DOHH2 (cell line): ENCODE measurements at regions not wholly inside any gene's neighbourhood (a gene's known extent, or its start where the extent isn't known, plus 50 kb on each side); places are given as distances from the start of the nearest gene placed in this dataset.

Experiments
- H3F3A ChIP-seq: fragments of 200-600 bp; sonication (generic), shearing (Covaris generic); 2 replicates; pipeline ENCODE4 v1.6.0; 2016; ENCODE audit warnings: antibody characterized with exemption, mild to moderate bottlenecking; ENCODE audit not compliant: control insufficient read depth, insufficient read depth
- H3K27ac ChIP-seq: fragments of 200-600 bp; sonication (generic); 2 replicates; pipeline ENCODE4 v1.5.1; 2014; ENCODE audit warnings: low read depth, mild to moderate bottlenecking, low read length, moderate library complexity
- H3K27me3 ChIP-seq: fragments of 200-600 bp; sonication (generic); 2 replicates; pipeline ENCODE4 v1.6.1; 2014; ENCODE audit warnings: mild to moderate bottlenecking, low read length, mixed read lengths; ENCODE audit not compliant: control insufficient read depth
- H3K36me3 ChIP-seq: fragments of 200-600 bp; sonication (generic); 2 replicates; pipeline ENCODE4 v1.6.1; 2014; ENCODE audit warnings: mild to moderate bottlenecking, low read length, moderate library complexity, mixed read lengths; ENCODE audit not compliant: control insufficient read depth
- H3K4me1 ChIP-seq: fragments of 200-600 bp; sonication (generic); 2 replicates; pipeline ENCODE4 v1.6.1; 2014; ENCODE audit warnings: mild to moderate bottlenecking, low read length, mixed read lengths; ENCODE audit not compliant: control insufficient read depth
- H3K4me2 ChIP-seq: fragments of 200-600 bp; sonication (generic); 2 replicates; pipeline ENCODE4 v1.6.0; 2014; ENCODE audit warnings: mild to moderate bottlenecking, low read length, moderate library complexity
- H3K4me3 ChIP-seq: fragments of 200-600 bp; sonication (generic); 2 replicates; pipeline ENCODE4 v1.5.1; 2014; ENCODE audit warnings: mild to moderate bottlenecking, low read length, mixed read lengths
- H3K79me2 ChIP-seq: fragments of 200-600 bp; sonication (generic); 2 replicates; pipeline ENCODE4 v1.6.1; 2014; ENCODE audit warnings: mild to moderate bottlenecking, low read length, mixed read lengths; ENCODE audit not compliant: control insufficient read depth
- H3K9me2 ChIP-seq: fragments of 200-600 bp; sonication (generic); replicated peaks from 2 replicates; pipeline ENCODE4 v1.6.1; 2014; ENCODE audit warnings: mild to moderate bottlenecking, low read length, mixed read lengths; ENCODE audit not compliant: control insufficient read depth
- H3K9me3 ChIP-seq: fragments of 200-600 bp; sonication (generic); 2 replicates; pipeline ENCODE4 v1.6.1; 2014; ENCODE audit warnings: antibody characterized with exemption, low read length, mixed read lengths; ENCODE audit not compliant: control insufficient read depth, insufficient read depth
- H4K20me1 ChIP-seq: fragments of 200-600 bp; sonication (generic); 2 replicates; pipeline ENCODE4 v1.6.0; 2014; ENCODE audit warnings: low read depth, mild to moderate bottlenecking, antibody characterized with exemption, low read length, moderate library complexity; ENCODE audit not compliant: control insufficient read depth, insufficient read depth
- EZH2phosphoT487 ChIP-seq: fragments of 200-600 bp; sonication (generic); IDR thresholded peaks from 2 replicates; pipeline ENCODE4 v1.6.1; 2017; ENCODE audit warnings: borderline replicate concordance, mild to moderate bottlenecking, antibody characterized with exemption, low read length, moderate library complexity, mixed read lengths
- TF ChIP-seq, protein P1 (sequence below): fragments of 200-600 bp; sonication (generic); IDR thresholded peaks from one replicate; pipeline ENCODE4 v1.5.1; 2014; ENCODE audit warnings: antibody characterized with exemption, mild to moderate bottlenecking, low read depth, low read length; ENCODE audit not compliant: poor library complexity, severe bottlenecking

DNA sequence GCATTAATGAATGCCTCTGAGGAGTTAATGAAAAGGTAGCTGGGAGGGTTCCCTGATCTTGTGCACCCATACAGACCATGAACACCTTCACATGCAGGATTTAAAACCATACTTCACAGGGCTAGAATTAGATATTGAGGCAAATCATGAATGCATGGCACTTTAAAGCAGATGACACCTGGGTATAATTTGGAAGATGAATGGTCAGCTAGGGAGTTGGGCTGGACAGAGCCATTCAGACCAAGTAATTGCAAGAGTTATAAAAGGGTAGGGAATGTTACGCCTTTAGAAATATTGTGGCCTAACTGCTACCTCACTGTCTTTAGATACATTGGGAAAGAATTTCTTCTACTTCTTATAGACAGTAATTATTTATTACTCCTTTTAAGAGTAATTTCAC, 89.1 kb upstream of the ZNF827 start:
- H3F3A ChIP-seq, result 0 out of 2 replicates have a peak, but pooled peaks cover 3% of the 10 kb centered on the region
- no peak for TF ChIP-seq EZH2phosphoT487
- TF ChIP-seq, protein P1, sequence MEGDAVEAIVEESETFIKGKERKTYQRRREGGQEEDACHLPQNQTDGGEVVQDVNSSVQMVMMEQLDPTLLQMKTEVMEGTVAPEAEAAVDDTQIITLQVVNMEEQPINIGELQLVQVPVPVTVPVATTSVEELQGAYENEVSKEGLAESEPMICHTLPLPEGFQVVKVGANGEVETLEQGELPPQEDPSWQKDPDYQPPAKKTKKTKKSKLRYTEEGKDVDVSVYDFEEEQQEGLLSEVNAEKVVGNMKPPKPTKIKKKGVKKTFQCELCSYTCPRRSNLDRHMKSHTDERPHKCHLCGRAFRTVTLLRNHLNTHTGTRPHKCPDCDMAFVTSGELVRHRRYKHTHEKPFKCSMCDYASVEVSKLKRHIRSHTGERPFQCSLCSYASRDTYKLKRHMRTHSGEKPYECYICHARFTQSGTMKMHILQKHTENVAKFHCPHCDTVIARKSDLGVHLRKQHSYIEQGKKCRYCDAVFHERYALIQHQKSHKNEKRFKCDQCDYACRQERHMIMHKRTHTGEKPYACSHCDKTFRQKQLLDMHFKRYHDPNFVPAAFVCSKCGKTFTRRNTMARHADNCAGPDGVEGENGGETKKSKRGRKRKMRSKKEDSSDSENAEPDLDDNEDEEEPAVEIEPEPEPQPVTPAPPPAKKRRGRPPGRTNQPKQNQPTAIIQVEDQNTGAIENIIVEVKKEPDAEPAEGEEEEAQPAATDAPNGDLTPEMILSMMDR, result no peak
- H3K4me3 ChIP-seq, result no peak overlapping the region
- no peaks in the 10 kb centered on the region for H4K20me1 ChIP-seq
- H3K4me1 ChIP-seq, result peaks cover 51% of the 10 kb centered on the region
- H3K4me2 ChIP-seq, result no peak overlapping the region
- no peaks in the 10 kb centered on the region for H3K79me2 ChIP-seq
- no peaks in the 10 kb centered on the region for H3K9me2 ChIP-seq
- no peaks in the 10 kb centered on the region for H3K9me3 ChIP-seq
- no peaks in the 10 kb centered on the region for H3K36me3 ChIP-seq
- no peaks in the 10 kb centered on the region for H3K27me3 ChIP-seq
- no peak overlapping the region for H3K27ac ChIP-seq

DNA sequence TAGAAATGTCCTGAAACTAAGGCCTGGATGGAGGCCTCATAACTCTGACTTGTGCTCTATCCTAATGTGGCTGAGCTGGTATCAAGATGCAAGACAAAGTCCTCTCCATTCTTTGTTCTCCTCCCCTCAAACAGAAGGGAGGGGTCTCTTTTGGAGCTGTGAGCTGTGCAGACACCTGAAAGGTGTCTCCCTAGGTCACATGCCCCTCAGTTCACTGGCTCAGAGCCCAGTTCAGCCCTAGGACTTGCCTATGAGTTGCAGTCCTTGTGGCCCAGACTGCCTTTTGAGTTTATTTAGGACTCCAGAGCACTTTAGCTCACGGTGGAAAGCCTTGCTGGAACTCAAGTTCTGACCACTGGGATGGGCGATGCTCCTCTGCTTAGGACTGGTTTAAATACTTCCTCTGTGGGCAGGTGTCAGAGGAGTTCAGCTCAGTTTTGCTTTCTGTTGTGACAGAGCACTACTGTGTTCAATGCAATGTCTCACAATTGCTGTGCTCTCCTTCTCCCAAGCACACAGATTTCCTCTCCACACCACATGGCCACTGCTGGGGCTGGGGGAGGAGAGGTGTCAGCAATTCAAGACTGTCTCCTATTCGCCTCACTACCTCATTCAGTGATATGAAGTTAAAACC, 84.8 kb upstream of the ZNF827 start:
- Histone ChIP-seq H3K9me3 (no peaks in the 10 kb centered on the region), H3K79me2 (no peaks in the 10 kb centered on the region), H3K4me3 (no peak overlapping the region), H3K9me2 (no peaks in the 10 kb centered on the region), H3K36me3 (no peaks in the 10 kb centered on the region), H3K4me1 (peaks cover 10% of the 10 kb centered on the region), H3F3A (no peaks in the 10 kb centered on the region), H3K4me2 (no peak overlapping the region), H3K27ac (no peak overlapping the region), H4K20me1 (no peaks in the 10 kb centered on the region), H3K27me3 (no peaks in the 10 kb centered on the region)
- TF ChIP-seq, protein P1, result no peak
- no peak for TF ChIP-seq EZH2phosphoT487

DNA sequence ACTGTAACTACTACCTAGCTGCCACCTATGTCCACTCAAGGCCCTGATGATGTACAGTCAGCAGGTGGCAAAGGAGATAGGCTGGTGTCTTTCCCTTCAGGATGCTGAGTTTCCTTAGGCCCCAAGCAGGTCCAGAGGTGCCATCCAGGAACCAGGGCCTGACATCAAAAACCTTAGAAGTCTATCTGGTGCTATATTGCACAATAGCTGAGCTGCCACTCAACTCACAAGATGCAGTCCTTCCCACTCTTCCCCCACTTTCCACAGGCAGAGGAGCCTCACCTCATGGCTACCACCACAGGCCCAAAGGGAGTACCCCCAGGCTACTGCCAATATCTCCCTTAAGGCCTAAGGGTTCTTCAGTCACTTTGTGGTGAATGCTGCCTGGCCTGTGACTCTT, 83.9 kb upstream of the ZNF827 start:
- Histone ChIP-seq H3K9me2 (no peaks in the 10 kb centered on the region), H3K4me1 (peaks cover 10% of the 10 kb centered on the region), H3K36me3 (no peaks in the 10 kb centered on the region), H3F3A (no peaks in the 10 kb centered on the region), H3K4me3 (no peak overlapping the region), H3K4me2 (no peak overlapping the region), H3K9me3 (no peaks in the 10 kb centered on the region), H4K20me1 (no peaks in the 10 kb centered on the region), H3K27me3 (no peaks in the 10 kb centered on the region), H3K79me2 (no peaks in the 10 kb centered on the region), H3K27ac (no peak overlapping the region)
- TF ChIP-seq, protein P1, result no peak
- TF ChIP-seq EZH2phosphoT487, result no peak
